ENCODE measurements at regions not wholly inside any gene's neighbourhood (a gene's known extent, or its start where the extent isn't known, plus 50 kb on each side); places are given as distances from the start of the nearest gene placed in this dataset.
A peak's percentile ranks its signal among the peaks of the same experiment; 100 is the strongest.

- H3K4me2 ChIP-seq (ENCODE audit: insufficient read depth, low read length) = peak overlapping the region; percentile 94
- BruUV-seq (replicated peaks) = no TSS peak
- TF ChIP-seq POLR2A (IDR thresholded peaks at IDR 0.05; ENCODE audit: low read depth, low read length) (no peak), FOS (IDR thresholded peaks at IDR 0.05; ENCODE audit: borderline replicate concordance, insufficient read depth, low read length) (peak; percentile 89), MAX (IDR thresholded peaks at IDR 0.05; ENCODE audit: insufficient read depth, insufficient read length) (no peak), MYC (IDR thresholded peaks at IDR 0.05; ENCODE audit: low read depth, low read length) (no peak), GATA2 (IDR thresholded peaks at IDR 0.05; ENCODE audit: insufficient read depth, insufficient read length, low read depth, low read length) (peak; percentile 72), CTCF (IDR thresholded peaks at IDR 0.05; ENCODE audit: extremely low read depth in 1 of 2, insufficient read depth in 1 of 2, low read depth in 1 of 2, low read length in 2 of 2) (no peak), POLR2AphosphoS5 (IDR thresholded peaks at IDR 0.05; ENCODE audit: insufficient read depth, low read depth, low read length) (peak; percentile 76), JUN (IDR thresholded peaks at IDR 0.05; ENCODE audit: borderline replicate concordance, insufficient read depth, insufficient read length, low read depth) (peak; percentile 81), EZH2 (IDR thresholded peaks at IDR 0.05; ENCODE audit: borderline replicate concordance, low read depth, low read length, severe bottlenecking) (no peak)
- peak overlapping the region; percentile 99 for H3K9ac ChIP-seq (replicated peaks; ENCODE audit: extremely low read depth, insufficient read depth, low read length)
- H3K9me1 ChIP-seq (replicated peaks; ENCODE audit: control insufficient read depth, extremely low read depth, insufficient read depth, low read length) = no peaks in the 10 kb centered on the region
- no peaks in the 10 kb centered on the region for H3K36me3 ChIP-seq (ENCODE audit: control insufficient read depth in 2 of 2, extremely low read depth in 1 of 2, insufficient read depth in 2 of 2, low read length in 2 of 2)
- dilution Hi-C loops (cut with MboI; ENCODE audit: extremely low pct_ligation_motif_present, low sequenced_read_pairs) = no loop called here
- no peaks in the 10 kb centered on the region for H3K9me3 ChIP-seq (replicated peaks; ENCODE audit: control insufficient read depth, insufficient read depth, low read length)
- H3K79me2 ChIP-seq (ENCODE audit: control insufficient read depth, insufficient read depth, low read length) = peaks cover 42% of the 10 kb centered on the region
- H2AFZ ChIP-seq (ENCODE audit: low read depth, low read length) = peak overlapping the region; percentile 54
- peak overlapping the region; percentile 84 for H3K27ac ChIP-seq (ENCODE audit: insufficient read depth, low read depth, low read length)
- POLR2A ChIA-PET = interaction anchor here (0.6 to 1.6 kb wide), 4 partner anchors 13 to 103 kb away, joined by 4 to 6 read pairs (median 4); no protein-coding TSS in a partner anchor
- peaks cover 31% of the 10 kb centered on the region for H3K4me1 ChIP-seq (ENCODE audit: control insufficient read depth, extremely low read depth, insufficient read depth, low read length)
- no peaks in the 10 kb centered on the region for H3K27me3 ChIP-seq (ENCODE audit: control insufficient read depth in 2 of 2, insufficient read depth in 2 of 2, low read length in 2 of 2)
- H4K20me1 ChIP-seq (replicated peaks; ENCODE audit: control insufficient read depth, extremely low read depth, insufficient read depth, low read length) = no peaks in the 10 kb centered on the region
- FAIRE-seq = peak; percentile 91
- CTCF ChIA-PET = interaction anchor here (1.2 to 1.8 kb wide), 8 partner anchors 13 to 1481 kb away, joined by 3 to 10 read pairs (median 6); no protein-coding TSS in a partner anchor
- intact Hi-C loops (cut with micrococcal nuclease) = loop anchor here (1.0 to 5.0 kb wide), 10 partner anchors 26 to 1211 kb away; partner anchors contain the start of gene KLF6
- DNase-seq (ENCODE audit: low read depth, low spot score) = peak; percentile 94
- peak overlapping the region; percentile 32 to 99 (median 71) for H3K4me3 ChIP-seq (replicated peaks in 1 of 3; ENCODE audit: insufficient read depth in 1 of 3, low read depth in 1 of 3, low read length in 3 of 3)
Observed at GRCh38 chr10:4678023-4678950, 147.7 kb upstream of the AKR1E2 start.
